ENCODE measurements at regions not wholly inside any gene's neighbourhood (a gene's known extent, or its start where the extent isn't known, plus 50 kb on each side); places are given as distances from the start of the nearest gene placed in this dataset.

- H3K4me3 ChIP-seq (ENCODE audit: insufficient read depth, low read depth, low read length) = no peak overlapping the region
- no peaks in the 10 kb centered on the region for H3K27me3 ChIP-seq (ENCODE audit: control insufficient read depth, insufficient read depth, low read length)
These were observed 133.9 kb upstream of the MYLIP start for GRCh38 chr6:15994814-15995459.

GRCh38 chr6:15993716-15994228 lies 135.1 kb upstream of the MYLIP start:
- Histone ChIP-seq H3K4me3 (ENCODE audit: insufficient read depth, low read depth, low read length) (no peak overlapping the region), H3K27me3 (ENCODE audit: control insufficient read depth, insufficient read depth, low read length) (no peaks in the 10 kb centered on the region)
- DNase-seq = no peak

More at GRCh38 chr6:15994814-15995459, 133.9 kb upstream of the MYLIP start:
- H3K36me3 ChIP-seq (replicated peaks; ENCODE audit: control insufficient read depth, insufficient read depth, low read length) = no peaks in the 10 kb centered on the region
- no peak for DNase-seq

GRCh38 chr6:15990179-15990578 lies 138.7 kb upstream of the MYLIP start:
- H3K4me3 ChIP-seq (ENCODE audit: insufficient read depth, low read depth, low read length) = no peak overlapping the region
- no peaks in the 10 kb centered on the region for H3K27me3 ChIP-seq (ENCODE audit: control insufficient read depth, insufficient read depth, low read length)
- DNase-seq = no peak
- H3K36me3 ChIP-seq (replicated peaks; ENCODE audit: control insufficient read depth, insufficient read depth, low read length) = no peaks in the 10 kb centered on the region

More at GRCh38 chr6:15993716-15994228, 135.1 kb upstream of the MYLIP start:
- no peaks in the 10 kb centered on the region for H3K36me3 ChIP-seq (replicated peaks; ENCODE audit: control insufficient read depth, insufficient read depth, low read length)

- no peaks in the 10 kb centered on the region for H3K36me3 ChIP-seq (replicated peaks; ENCODE audit: control insufficient read depth, insufficient read depth, low read length)
- DNase-seq = no peak
These were observed 139.5 kb upstream of the MYLIP start for GRCh38 chr6:15989397-15989796.

GRCh38 chr6:15987569-15987968 lies 141.3 kb upstream of the MYLIP start:
- DNase-seq = no peak

More at GRCh38 chr6:15989397-15989796, 139.5 kb upstream of the MYLIP start:
- Histone ChIP-seq H3K4me3 (ENCODE audit: insufficient read depth, low read depth, low read length) (no peak overlapping the region), H3K27me3 (ENCODE audit: control insufficient read depth, insufficient read depth, low read length) (no peaks in the 10 kb centered on the region)

GRCh38 chr6:15986027-15986629 lies 142.8 kb upstream of the MYLIP start:
- Histone ChIP-seq H3K27me3 (ENCODE audit: control insufficient read depth, insufficient read depth, low read length) (no peaks in the 10 kb centered on the region), H3K36me3 (replicated peaks; ENCODE audit: control insufficient read depth, insufficient read depth, low read length) (no peaks in the 10 kb centered on the region), H3K4me3 (ENCODE audit: insufficient read depth, low read depth, low read length) (no peak overlapping the region)
- no peak for DNase-seq

More at GRCh38 chr6:15987569-15987968, 141.3 kb upstream of the MYLIP start:
- no peak overlapping the region for H3K4me3 ChIP-seq (ENCODE audit: insufficient read depth, low read depth, low read length)
- H3K36me3 ChIP-seq (replicated peaks; ENCODE audit: control insufficient read depth, insufficient read depth, low read length) = no peaks in the 10 kb centered on the region
- no peaks in the 10 kb centered on the region for H3K27me3 ChIP-seq (ENCODE audit: control insufficient read depth, insufficient read depth, low read length)

GRCh38 chr6:15985379-15985959 lies 143.4 kb upstream of the MYLIP start:
- Histone ChIP-seq H3K27me3 (ENCODE audit: control insufficient read depth, insufficient read depth, low read length) (no peaks in the 10 kb centered on the region), H3K36me3 (replicated peaks; ENCODE audit: control insufficient read depth, insufficient read depth, low read length) (no peaks in the 10 kb centered on the region), H3K4me3 (ENCODE audit: insufficient read depth, low read depth, low read length) (no peak overlapping the region)
- no peak for DNase-seq

GRCh38 chr6:15981956-15982355 lies 146.9 kb upstream of the MYLIP start:
- DNase-seq = no peak
- H3K36me3 ChIP-seq (replicated peaks; ENCODE audit: control insufficient read depth, insufficient read depth, low read length) = no peaks in the 10 kb centered on the region
- no peaks in the 10 kb centered on the region for H3K27me3 ChIP-seq (ENCODE audit: control insufficient read depth, insufficient read depth, low read length)
- H3K4me3 ChIP-seq (ENCODE audit: insufficient read depth, low read depth, low read length) = no peak overlapping the region

- Histone ChIP-seq H3K36me3 (replicated peaks; ENCODE audit: control insufficient read depth, insufficient read depth, low read length) (no peaks in the 10 kb centered on the region), H3K27me3 (ENCODE audit: control insufficient read depth, insufficient read depth, low read length) (no peaks in the 10 kb centered on the region), H3K4me3 (ENCODE audit: insufficient read depth, low read depth, low read length) (no peak overlapping the region)
- DNase-seq = no peak
These were observed 148.1 kb upstream of the MYLIP start for GRCh38 chr6:15980801-15981200.

- H3K4me3 ChIP-seq (ENCODE audit: insufficient read depth, low read depth, low read length) = no peak overlapping the region
- DNase-seq = no peak
- H3K36me3 ChIP-seq (replicated peaks; ENCODE audit: control insufficient read depth, insufficient read depth, low read length) = no peaks in the 10 kb centered on the region
- no peaks in the 10 kb centered on the region for H3K27me3 ChIP-seq (ENCODE audit: control insufficient read depth, insufficient read depth, low read length)
These were observed 150.5 kb upstream of the MYLIP start for GRCh38 chr6:15978426-15978825.

GRCh38 chr6:15977050-15977449 lies 151.8 kb upstream of the MYLIP start:
- no peak for DNase-seq
- no peaks in the 10 kb centered on the region for H3K27me3 ChIP-seq (ENCODE audit: control insufficient read depth, insufficient read depth, low read length)
- H3K36me3 ChIP-seq (replicated peaks; ENCODE audit: control insufficient read depth, insufficient read depth, low read length) = no peaks in the 10 kb centered on the region
- no peak overlapping the region for H3K4me3 ChIP-seq (ENCODE audit: insufficient read depth, low read depth, low read length)

GRCh38 chr6:15974817-15975216 lies 154.1 kb upstream of the MYLIP start:
- Histone ChIP-seq H3K36me3 (replicated peaks; ENCODE audit: control insufficient read depth, insufficient read depth, low read length) (no peaks in the 10 kb centered on the region), H3K27me3 (ENCODE audit: control insufficient read depth, insufficient read depth, low read length) (no peaks in the 10 kb centered on the region), H3K4me3 (ENCODE audit: insufficient read depth, low read depth, low read length) (no peak overlapping the region)
- DNase-seq = no peak

- Histone ChIP-seq H3K27me3 (ENCODE audit: control insufficient read depth, insufficient read depth, low read length) (no peaks in the 10 kb centered on the region), H3K4me3 (ENCODE audit: insufficient read depth, low read depth, low read length) (no peak overlapping the region), H3K36me3 (replicated peaks; ENCODE audit: control insufficient read depth, insufficient read depth, low read length) (no peaks in the 10 kb centered on the region)
- DNase-seq = no peak
These were observed 158.4 kb upstream of the MYLIP start for GRCh38 chr6:15970517-15970916.

- Histone ChIP-seq H3K27me3 (ENCODE audit: control insufficient read depth, insufficient read depth, low read length) (no peaks in the 10 kb centered on the region), H3K4me3 (ENCODE audit: insufficient read depth, low read depth, low read length) (no peak overlapping the region), H3K36me3 (replicated peaks; ENCODE audit: control insufficient read depth, insufficient read depth, low read length) (no peaks in the 10 kb centered on the region)
- no peak for DNase-seq
These were observed 159.6 kb upstream of the MYLIP start for GRCh38 chr6:15969236-15969778.

GRCh38 chr6:15968519-15968918 lies 160.4 kb upstream of the MYLIP start:
- no peak overlapping the region for H3K4me3 ChIP-seq (ENCODE audit: insufficient read depth, low read depth, low read length)
- no peaks in the 10 kb centered on the region for H3K27me3 ChIP-seq (ENCODE audit: control insufficient read depth, insufficient read depth, low read length)
- no peak for DNase-seq
- no peaks in the 10 kb centered on the region for H3K36me3 ChIP-seq (replicated peaks; ENCODE audit: control insufficient read depth, insufficient read depth, low read length)
